ENCODE measurements at regions not wholly inside any gene's neighbourhood (a gene's known extent, or its start where the extent isn't known, plus 50 kb on each side); places are given as distances from the start of the nearest gene placed in this dataset.

DNA sequence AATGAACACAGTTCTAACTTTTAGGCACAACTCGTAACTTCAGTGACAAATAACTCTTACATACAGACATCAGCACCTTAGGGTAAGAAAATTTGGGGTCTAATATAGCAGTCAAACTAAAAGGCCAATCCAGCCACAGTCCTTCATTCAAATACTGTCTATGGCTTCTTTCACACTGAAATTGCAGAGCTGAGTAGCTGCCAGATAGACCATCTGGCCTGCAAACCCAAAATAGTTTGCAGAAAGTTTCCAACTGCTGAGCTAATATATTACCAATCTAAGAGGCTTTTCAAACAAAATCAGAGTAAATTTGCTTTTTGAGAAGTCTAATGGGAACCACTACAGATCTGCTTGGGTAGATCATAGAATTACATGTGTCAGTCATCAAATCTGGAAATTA lies 183.4 kb downstream of the GALR1 start:
- TF ChIP-seq TAF1 (IDR thresholded peaks at IDR 0.05; ENCODE audit: borderline replicate concordance, low read depth, low read length): no peak
- no peak for TF ChIP-seq POLR2A (IDR thresholded peaks at IDR 0.05; ENCODE audit: low read depth, low read length)

Measured in GM12892 (cell line).